Esophagus squamous epithelium (tissue), 5 donors: ENCODE measurements at regions not wholly inside any gene's neighbourhood (a gene's known extent, or its start where the extent isn't known, plus 50 kb on each side); places are given as distances from the start of the nearest gene placed in this dataset.

Experiments
- DNase-seq: peaks from one replicate; lab custom pipeline; 2025; lab: John Stamatoyannopoulos, UW
- H3K27ac ChIP-seq, 4 donors: fragments of 200-600 bp; sonication (generic); one replicate each; pipeline ENCODE4 v1.5.1; 2016 to 2019; ENCODE audit warnings: mild to moderate bottlenecking in 1 of 4
- H3K27me3 ChIP-seq, 4 donors: fragments of 200-600 bp; sonication (generic); 1 replicate in 3 of 4; 2 replicates in 1 of 4; pipeline versions ENCODE4 v1.5.1 to v1.6.0; 2017 to 2021; ENCODE audit warnings: antibody characterized with exemption in 1 of 4
- H3K36me3 ChIP-seq, 3 donors: fragments of 200-600 bp; sonication (generic); one replicate each; pipeline ENCODE4 v1.5.1; 2016 to 2019
- H3K4me1 ChIP-seq, 3 donors: fragments of 200-600 bp; sonication (generic); one replicate each; pipeline ENCODE4 v1.5.1; 2017 to 2019
- H3K4me3 ChIP-seq, 4 donors: fragments of 200-600 bp; sonication (generic); 1 replicate in 3 of 4; 2 replicates in 1 of 4; pipeline ENCODE4 v1.5.1; 2016 to 2019; ENCODE audit warnings: mild to moderate bottlenecking in 2 of 4, moderate library complexity in 1 of 4
- H3K9me3 ChIP-seq, 3 donors: fragments of 200-600 bp; sonication (generic); one replicate each; pipeline ENCODE4 v1.5.1; 2016 to 2019
- CTCF ChIP-seq, 6 experiments: fragments of 450-650 bp in 4 of 6; fragments of 200-600 bp in 2 of 6; sonication (generic) in 2 of 6; IDR thresholded peaks; one replicate each; pipeline ENCODE4 v1.5.1; 2016 to 2019; ENCODE audit warnings: antibody characterized with exemption in 6 of 6, mild to moderate bottlenecking in 4 of 6, moderate library complexity in 4 of 6
- POLR2A ChIP-seq, 4 donors: fragments of 450-650 bp; IDR thresholded peaks; one replicate each; pipeline ENCODE4 v1.6.1; 2017; ENCODE audit warnings: antibody characterized with exemption in 4 of 4, mild to moderate bottlenecking in 4 of 4, moderate library complexity in 3 of 4
- WGBS, 2 donors: methylation state at CpG; one replicate each; pipeline ENCODE4 v1.1.5; 2018; 5-methylcytosine and 5-hydroxymethylcytosine counted together
- intact Hi-C: fragments of 100-400 bp; cut with DNase I; formaldehyde crosslinking; loops from one replicate; pipeline ENCODE4 v1.15.0; 2022
- donor health status: DM: yes; HTN: yes; CAD: no.

- no peak for DNase-seq
- no peaks in the 10 kb centered on the region for H3K27me3 ChIP-seq
- TF ChIP-seq CTCF (IDR thresholded peaks at IDR 0.05) (no peak), POLR2A (IDR thresholded peaks at IDR 0.05) (no peak)
- H3K36me3 ChIP-seq, result no peaks in the 10 kb centered on the region
- intact Hi-C loops, result no loop called here
- H3K4me1 ChIP-seq, result peaks cover 0 to 8% (median 0%) of the 10 kb centered on the region in 3 donors
- 68 to 80% methylated on average over 2 of the region's 2 CpGs for WGBS, 2 donors
- H3K9me3 ChIP-seq, result no peaks in the 10 kb centered on the region
- H3K4me3 ChIP-seq, result no peak overlapping the region
- H3K27ac ChIP-seq, result no peak overlapping the region
Observed at GRCh38 chr9:78612091-78612490, 315.2 kb downstream of the PSAT1 start.

- TF ChIP-seq CTCF (IDR thresholded peaks at IDR 0.05) (no peak), POLR2A (IDR thresholded peaks at IDR 0.05) (no peak)
- no peak for DNase-seq
- intact Hi-C loops, result no loop called here
- Histone ChIP-seq H3K4me3 (no peak overlapping the region), H3K4me1 (peaks cover 0 to 2% (median 0%) of the 10 kb centered on the region in 3 donors), H3K27ac (no peak overlapping the region), H3K9me3 (no peaks in the 10 kb centered on the region), H3K36me3 (no peaks in the 10 kb centered on the region), H3K27me3 (no peaks in the 10 kb centered on the region)
- WGBS, 2 donors, result 77 to 80% methylated on average over 3 of the region's 3 CpGs
Observed at GRCh38 chr9:78613006-78613405, 316.1 kb downstream of the PSAT1 start.

- no peaks in the 10 kb centered on the region for H3K36me3 ChIP-seq
- H3K27ac ChIP-seq, result no peak overlapping the region
- no peak overlapping the region for H3K4me3 ChIP-seq
- peaks cover 0 to under 1% (median 0%) of the 10 kb centered on the region in 3 donors for H3K4me1 ChIP-seq
- DNase-seq, result no peak
- intact Hi-C loops, result no loop called here
- WGBS, 2 donors, result 84 to 95% methylated on average over 3 of the region's 3 CpGs
- H3K9me3 ChIP-seq, result no peaks in the 10 kb centered on the region
- TF ChIP-seq POLR2A (IDR thresholded peaks at IDR 0.05) (no peak), CTCF (IDR thresholded peaks at IDR 0.05) (no peak)
- no peaks in the 10 kb centered on the region for H3K27me3 ChIP-seq
Observed at GRCh38 chr9:78614892-78615291, 318.0 kb downstream of the PSAT1 start.

- no peaks in the 10 kb centered on the region for H3K27me3 ChIP-seq
- no peak for DNase-seq
- H3K9me3 ChIP-seq, result no peaks in the 10 kb centered on the region
- no peak overlapping the region for H3K4me3 ChIP-seq
- WGBS, 2 donors, result 79 to 84% methylated on average over 5 of the region's 5 CpGs
- H3K27ac ChIP-seq, result no peak overlapping the region
- TF ChIP-seq CTCF (IDR thresholded peaks at IDR 0.05), result no peak
- TF ChIP-seq POLR2A (IDR thresholded peaks at IDR 0.05), result no peak
- no peaks in the 10 kb centered on the region for H3K36me3 ChIP-seq
- H3K4me1 ChIP-seq, result peaks cover 0 to 5% (median 0%) of the 10 kb centered on the region in 3 donors
- intact Hi-C loops, result no loop called here
Observed at GRCh38 chr9:78615372-78615771, 318.4 kb downstream of the PSAT1 start.

- Histone ChIP-seq H3K9me3 (no peaks in the 10 kb centered on the region), H3K27ac (no peak overlapping the region), H3K4me1 (peaks cover 0 to 11% (median 0%) of the 10 kb centered on the region in 3 donors), H3K36me3 (no peaks in the 10 kb centered on the region), H3K4me3 (no peak overlapping the region), H3K27me3 (no peaks in the 10 kb centered on the region)
- WGBS, 2 donors, result 51 to 72% methylated on average over 2 of the region's 2 CpGs
- TF ChIP-seq POLR2A (IDR thresholded peaks at IDR 0.05) (no peak), CTCF (IDR thresholded peaks at IDR 0.05) (no peak)
- intact Hi-C loops, result no loop called here
- no peak for DNase-seq
Observed at GRCh38 chr9:78618735-78619134, 321.8 kb downstream of the PSAT1 start.
